ENCODE measurements at regions not wholly inside any gene's neighbourhood (a gene's known extent, or its start where the extent isn't known, plus 50 kb on each side); places are given as distances from the start of the nearest gene placed in this dataset.

DNA sequence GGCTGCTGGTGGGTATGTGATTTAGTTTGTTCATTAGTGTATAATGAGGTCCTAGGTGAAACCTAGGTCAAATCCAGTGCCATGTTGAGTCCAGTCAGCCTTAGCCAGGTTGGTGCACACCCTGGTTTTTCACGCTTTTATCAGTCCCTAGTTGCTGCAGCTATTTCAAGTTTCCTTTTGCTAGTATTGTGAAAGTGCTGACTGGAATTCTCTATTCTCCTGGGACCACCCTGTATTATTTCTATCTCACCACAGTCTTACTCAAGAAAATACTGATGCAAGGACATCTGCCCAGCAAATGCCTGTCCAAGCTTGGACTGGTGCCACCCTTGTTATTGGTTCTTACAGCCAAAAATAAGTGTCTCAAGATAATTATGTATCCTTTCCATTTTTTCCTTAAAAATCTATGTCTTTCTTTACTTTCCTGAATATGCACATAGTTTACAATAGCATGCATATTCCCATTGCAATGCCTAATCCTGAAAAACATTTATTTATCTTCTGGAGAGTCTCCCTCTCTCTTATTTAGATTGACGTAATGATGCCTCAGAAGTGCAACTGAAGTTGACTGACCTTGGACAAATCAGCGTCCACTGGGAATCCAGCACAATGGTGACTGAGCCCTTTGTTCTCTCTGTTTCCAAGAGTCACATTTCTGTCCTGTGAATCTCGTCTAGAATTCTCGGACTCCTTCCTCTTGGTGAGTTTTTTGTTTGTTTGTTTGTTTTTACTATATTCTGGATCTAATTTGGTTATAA lies 1075.0 kb downstream of the CDH9 start:
- no peaks in the 10 kb centered on the region for H3K36me3 ChIP-seq (replicated peaks; ENCODE audit: control insufficient read depth, insufficient read depth, low read length)
- H3K4me3 ChIP-seq (ENCODE audit: insufficient read depth, low read depth, low read length), result no peak overlapping the region
- DNase-seq, result no peak

DNA sequence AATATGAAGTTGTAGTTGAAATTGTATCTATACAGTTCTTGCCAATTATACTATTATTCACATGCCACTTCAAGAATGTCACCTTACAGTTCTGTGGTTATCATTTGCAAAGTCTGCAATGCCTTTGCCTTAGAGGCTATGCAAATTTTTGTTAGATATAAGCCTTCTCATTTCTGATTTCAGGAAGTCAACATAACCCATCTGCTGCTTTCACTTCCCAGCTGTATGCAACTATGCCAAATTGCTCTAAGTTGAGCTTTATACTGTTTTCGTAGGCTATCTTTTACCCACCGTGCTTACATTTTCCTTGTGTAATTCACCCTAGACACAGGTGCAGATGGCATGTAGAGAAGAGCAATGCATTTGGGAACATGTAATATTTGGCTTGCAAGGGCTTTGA lies 1083.0 kb downstream of the CDH9 start:
- Histone ChIP-seq H3K4me3 (ENCODE audit: insufficient read depth, low read depth, low read length) (no peak overlapping the region), H3K36me3 (replicated peaks; ENCODE audit: control insufficient read depth, insufficient read depth, low read length) (no peaks in the 10 kb centered on the region), H3K27me3 (ENCODE audit: control insufficient read depth, insufficient read depth, low read length) (no peaks in the 10 kb centered on the region)
- no peak for DNase-seq

More for the DNA sequence above, 1075.0 kb downstream of the CDH9 start:
- H3K27me3 ChIP-seq (ENCODE audit: control insufficient read depth, insufficient read depth, low read length), result no peaks in the 10 kb centered on the region

DNA sequence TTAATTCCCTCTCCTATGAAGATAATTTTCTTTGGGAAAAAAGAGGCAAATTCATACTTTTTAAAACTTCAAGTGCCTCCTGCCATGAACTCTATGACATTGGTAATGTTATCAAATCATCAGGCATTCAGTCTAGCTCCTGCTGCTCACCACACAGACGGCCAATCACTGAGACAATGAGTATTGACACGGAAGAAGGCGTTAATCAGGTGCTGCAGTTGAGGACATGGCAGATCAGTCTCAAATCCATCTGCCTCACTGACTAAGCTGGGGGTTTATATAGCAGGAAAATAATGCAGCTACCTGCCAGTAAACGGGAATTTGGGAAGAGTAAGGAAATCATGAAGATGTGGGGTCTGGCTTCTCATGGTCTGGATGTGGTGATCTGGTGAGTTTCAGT lies 1087.7 kb downstream of the CDH9 start:
- H3K36me3 ChIP-seq (replicated peaks; ENCODE audit: control insufficient read depth, insufficient read depth, low read length), result no peaks in the 10 kb centered on the region

DNA sequence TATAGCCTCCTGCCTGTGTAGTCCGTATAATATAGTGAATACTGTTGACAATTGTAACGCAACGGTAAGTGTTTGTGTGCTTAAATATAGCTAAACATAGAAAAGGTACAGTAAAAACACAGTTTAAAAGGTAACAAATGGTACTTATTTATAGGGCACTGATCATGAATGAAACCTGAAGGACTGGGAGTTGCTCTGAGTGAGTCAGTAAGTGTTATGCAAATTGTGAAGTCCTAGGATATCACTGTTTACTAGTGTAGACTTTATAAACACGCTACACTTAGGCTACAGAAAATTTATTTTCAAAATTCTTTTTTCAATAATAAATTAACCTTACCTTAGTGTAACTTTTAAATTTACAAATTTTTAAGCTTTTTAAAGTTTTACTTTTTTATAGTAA lies 1090.1 kb downstream of the CDH9 start:
- H3K4me3 ChIP-seq (ENCODE audit: insufficient read depth, low read depth, low read length), result no peak overlapping the region
- no peaks in the 10 kb centered on the region for H3K36me3 ChIP-seq (replicated peaks; ENCODE audit: control insufficient read depth, insufficient read depth, low read length)
- no peak for DNase-seq
- H3K27me3 ChIP-seq (ENCODE audit: control insufficient read depth, insufficient read depth, low read length), result no peaks in the 10 kb centered on the region

More for the DNA sequence above, 1087.7 kb downstream of the CDH9 start:
- Histone ChIP-seq H3K4me3 (ENCODE audit: insufficient read depth, low read depth, low read length) (no peak overlapping the region), H3K27me3 (ENCODE audit: control insufficient read depth, insufficient read depth, low read length) (no peaks in the 10 kb centered on the region)
- DNase-seq, result no peak

DNA sequence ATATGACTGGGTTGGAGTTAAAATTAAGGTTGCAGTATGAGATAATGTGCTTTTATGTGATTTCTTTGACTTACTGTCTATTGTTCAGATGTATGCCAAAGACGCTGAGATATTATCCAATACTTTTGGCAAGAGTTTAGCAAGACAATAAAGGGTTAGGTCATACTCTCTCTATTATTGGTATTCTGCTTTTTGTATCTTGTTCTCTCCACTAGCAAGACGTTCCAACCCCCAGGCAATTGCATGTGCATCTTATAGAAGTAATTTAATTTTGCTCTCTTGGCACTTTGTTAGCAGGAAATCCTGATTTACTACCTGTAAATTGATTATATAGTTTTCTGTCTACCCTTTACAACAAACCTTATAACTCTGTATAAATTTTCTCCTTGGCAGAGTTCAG lies 1093.6 kb downstream of the CDH9 start:
- H3K27me3 ChIP-seq (ENCODE audit: control insufficient read depth, insufficient read depth, low read length), result no peaks in the 10 kb centered on the region
- DNase-seq, result no peak
- no peak overlapping the region for H3K4me3 ChIP-seq (ENCODE audit: insufficient read depth, low read depth, low read length)
- H3K36me3 ChIP-seq (replicated peaks; ENCODE audit: control insufficient read depth, insufficient read depth, low read length), result no peaks in the 10 kb centered on the region

DNA sequence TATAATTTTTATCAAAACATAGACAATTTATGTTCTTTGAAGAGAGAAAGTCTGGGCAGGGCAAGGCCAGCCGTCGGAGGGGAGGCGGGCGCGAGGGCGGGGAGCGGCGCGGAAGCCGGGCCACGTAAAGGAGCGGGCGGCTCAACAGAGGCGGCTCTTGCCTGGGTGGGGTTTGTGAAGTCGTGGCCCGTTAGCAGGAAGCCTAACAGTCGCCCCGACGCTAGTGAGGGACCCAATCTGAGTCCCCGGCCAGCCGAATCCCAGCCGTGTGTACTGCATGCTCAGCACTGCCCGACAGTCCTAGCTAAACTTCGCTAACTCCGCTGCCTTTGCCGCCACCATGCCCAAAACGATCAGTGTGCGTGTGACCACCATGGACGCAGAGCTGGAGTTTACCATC lies 1129.2 kb downstream of the CDH9 start:
- Histone ChIP-seq H3K4me3 (ENCODE audit: insufficient read depth, low read depth, low read length) (no peak overlapping the region), H3K36me3 (replicated peaks; ENCODE audit: control insufficient read depth, insufficient read depth, low read length) (no peaks in the 10 kb centered on the region), H3K27me3 (ENCODE audit: control insufficient read depth, insufficient read depth, low read length) (no peaks in the 10 kb centered on the region)
- DNase-seq, result no peak

DNA sequence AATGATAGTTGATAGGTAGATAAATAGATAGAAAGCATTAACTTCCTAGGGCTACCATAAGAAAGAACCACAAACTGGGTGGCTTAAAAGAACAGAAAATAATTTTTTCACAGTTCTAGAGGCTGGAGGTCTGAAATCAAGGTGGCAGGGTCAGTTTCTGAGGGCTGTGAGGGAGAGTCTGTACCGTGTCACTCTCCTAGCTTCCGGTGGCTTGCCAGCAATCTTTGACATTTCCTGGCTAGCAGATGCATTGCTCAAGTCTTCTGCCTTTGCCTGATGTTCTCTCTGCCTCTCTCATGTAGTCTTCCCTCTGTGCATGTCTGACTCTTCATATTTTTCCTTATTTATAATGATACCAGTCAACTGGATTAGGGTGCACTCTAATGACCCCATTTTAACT lies 1132.7 kb downstream of the CDH9 start:
- Histone ChIP-seq H3K4me3 (ENCODE audit: insufficient read depth, low read depth, low read length) (no peak overlapping the region), H3K27me3 (ENCODE audit: control insufficient read depth, insufficient read depth, low read length) (no peaks in the 10 kb centered on the region), H3K36me3 (replicated peaks; ENCODE audit: control insufficient read depth, insufficient read depth, low read length) (no peaks in the 10 kb centered on the region)
- DNase-seq, result no peak

DNA sequence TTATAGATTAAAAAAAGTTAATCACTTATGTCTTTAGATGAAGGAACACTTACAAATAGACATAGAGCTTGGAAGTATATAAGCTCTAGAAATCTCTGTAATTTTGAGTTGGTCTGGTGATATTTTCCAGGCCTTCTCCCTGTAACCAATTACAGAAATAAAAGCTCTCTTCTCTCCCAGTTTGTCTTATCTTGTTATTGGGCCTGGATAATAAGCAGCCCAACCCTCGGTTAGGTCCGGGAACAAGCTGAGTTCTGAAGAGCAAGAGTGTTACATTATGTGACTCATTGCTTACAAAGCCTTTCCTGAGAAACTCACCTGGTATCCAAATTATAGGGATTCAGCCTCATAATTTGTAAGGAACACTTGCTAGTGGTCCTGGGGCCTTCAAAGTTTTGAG lies 1146.2 kb downstream of the CDH9 start:
- no peak for DNase-seq
- Histone ChIP-seq H3K36me3 (replicated peaks; ENCODE audit: control insufficient read depth, insufficient read depth, low read length) (no peaks in the 10 kb centered on the region), H3K27me3 (ENCODE audit: control insufficient read depth, insufficient read depth, low read length) (no peaks in the 10 kb centered on the region), H3K4me3 (ENCODE audit: insufficient read depth, low read depth, low read length) (no peak overlapping the region)

DNA sequence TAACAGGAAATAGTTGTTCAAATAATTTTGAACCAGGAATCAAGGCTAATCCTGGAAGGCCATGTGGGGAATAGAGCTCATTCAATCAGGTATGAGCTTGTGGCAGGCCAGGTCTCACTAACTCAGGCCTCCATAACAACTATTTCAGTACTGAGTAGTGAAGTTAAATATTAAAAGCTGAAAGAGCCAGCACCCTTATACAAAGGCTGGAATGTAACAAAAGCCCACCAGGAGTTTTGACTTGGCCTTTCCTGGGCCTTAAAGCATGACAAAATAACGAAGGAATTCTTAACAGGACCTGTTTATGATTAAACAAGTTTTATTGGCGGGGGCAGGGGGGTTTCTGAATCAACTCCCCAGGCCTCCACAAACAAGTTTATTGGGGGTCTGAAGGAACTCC lies 1146.7 kb downstream of the CDH9 start:
- no peaks in the 10 kb centered on the region for H3K27me3 ChIP-seq (ENCODE audit: control insufficient read depth, insufficient read depth, low read length)

DNA sequence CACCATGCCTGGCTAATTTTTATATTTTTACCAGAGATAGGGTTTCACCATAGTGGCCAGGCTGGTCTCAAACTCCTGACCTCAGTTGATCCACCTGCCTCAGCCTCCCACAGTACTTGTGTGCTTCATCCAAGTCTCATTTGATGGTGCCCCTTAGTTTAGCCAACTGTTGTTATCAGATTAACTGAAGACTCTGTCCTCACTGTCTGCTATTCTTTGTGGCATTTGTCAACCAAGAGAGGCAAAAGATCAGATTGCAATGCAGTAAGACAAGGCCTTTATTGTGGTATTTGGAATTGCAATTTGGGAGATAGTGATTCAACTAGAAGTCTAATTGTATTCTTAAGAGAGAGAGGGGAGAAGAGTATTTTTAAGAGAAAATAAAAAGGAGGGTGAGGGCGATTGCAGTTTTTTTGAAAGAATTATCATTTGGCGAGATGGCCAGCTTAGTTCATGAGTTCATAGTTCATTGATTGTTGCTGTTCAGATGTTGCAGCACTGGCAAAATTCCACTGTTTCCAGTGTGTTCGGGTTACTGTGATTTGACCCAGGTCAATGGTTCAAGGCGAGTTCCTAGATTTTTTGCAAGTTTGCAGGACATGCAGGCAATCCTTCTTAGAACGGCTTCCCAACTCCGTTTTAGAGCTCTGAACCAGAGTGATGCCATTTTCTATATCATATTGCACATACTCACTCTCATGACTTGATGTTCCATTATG lies 1156.9 kb downstream of the CDH9 start:
- Histone ChIP-seq H3K36me3 (replicated peaks; ENCODE audit: control insufficient read depth, insufficient read depth, low read length) (no peaks in the 10 kb centered on the region), H3K27me3 (ENCODE audit: control insufficient read depth, insufficient read depth, low read length) (no peaks in the 10 kb centered on the region), H3K4me3 (ENCODE audit: insufficient read depth, low read depth, low read length) (no peak overlapping the region)
- DNase-seq, result no peak

More for the DNA sequence above, 1146.7 kb downstream of the CDH9 start:
- no peak for DNase-seq
- Histone ChIP-seq H3K36me3 (replicated peaks; ENCODE audit: control insufficient read depth, insufficient read depth, low read length) (no peaks in the 10 kb centered on the region), H3K4me3 (ENCODE audit: insufficient read depth, low read depth, low read length) (no peak overlapping the region)

DNA sequence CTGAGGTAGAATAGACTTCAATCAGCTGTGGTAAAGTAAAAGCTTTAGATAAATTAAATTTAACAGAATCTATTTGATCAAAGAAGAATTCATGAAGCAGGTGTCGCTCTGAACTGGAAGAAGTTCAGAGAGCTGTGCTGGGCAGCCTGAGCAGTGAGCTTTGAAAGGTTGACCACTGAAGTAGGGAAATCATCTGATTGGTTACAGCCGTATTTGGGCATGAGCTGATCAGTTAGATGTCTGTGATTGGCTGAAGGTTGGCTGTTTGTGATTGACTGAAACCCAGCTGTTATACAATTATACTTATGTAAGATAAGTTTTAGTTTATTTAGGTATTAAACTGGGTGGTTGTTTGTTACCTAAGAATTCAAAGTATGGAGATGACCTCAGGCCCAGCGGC lies 1174.6 kb downstream of the CDH9 start:
- no peak overlapping the region for H3K4me3 ChIP-seq (ENCODE audit: insufficient read depth, low read depth, low read length)
- H3K27me3 ChIP-seq (ENCODE audit: control insufficient read depth, insufficient read depth, low read length), result no peaks in the 10 kb centered on the region
- H3K36me3 ChIP-seq (replicated peaks; ENCODE audit: control insufficient read depth, insufficient read depth, low read length), result no peaks in the 10 kb centered on the region
- no peak for DNase-seq

DNA sequence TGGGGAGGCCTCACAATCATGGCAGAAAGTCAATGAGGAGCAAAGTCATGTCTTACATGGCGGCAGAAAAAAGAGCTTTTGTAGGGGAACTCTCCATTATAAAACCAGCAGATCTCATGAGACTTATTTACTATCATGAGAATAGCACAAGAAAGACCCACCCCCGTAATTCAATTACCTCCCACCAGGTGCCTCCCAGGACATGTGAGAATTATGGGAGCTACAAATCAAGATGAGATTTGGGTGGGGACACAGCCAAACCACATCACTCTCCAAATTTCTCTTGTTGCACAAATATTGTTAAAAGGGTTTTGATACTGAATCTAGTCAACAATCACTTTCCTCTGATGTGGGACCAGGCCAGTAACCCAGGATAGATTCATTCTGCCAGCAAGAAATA lies 1176.1 kb downstream of the CDH9 start:
- H3K4me3 ChIP-seq (ENCODE audit: insufficient read depth, low read depth, low read length), result no peak overlapping the region
- no peak for DNase-seq
- no peaks in the 10 kb centered on the region for H3K36me3 ChIP-seq (replicated peaks; ENCODE audit: control insufficient read depth, insufficient read depth, low read length)
- no peaks in the 10 kb centered on the region for H3K27me3 ChIP-seq (ENCODE audit: control insufficient read depth, insufficient read depth, low read length)

DNA sequence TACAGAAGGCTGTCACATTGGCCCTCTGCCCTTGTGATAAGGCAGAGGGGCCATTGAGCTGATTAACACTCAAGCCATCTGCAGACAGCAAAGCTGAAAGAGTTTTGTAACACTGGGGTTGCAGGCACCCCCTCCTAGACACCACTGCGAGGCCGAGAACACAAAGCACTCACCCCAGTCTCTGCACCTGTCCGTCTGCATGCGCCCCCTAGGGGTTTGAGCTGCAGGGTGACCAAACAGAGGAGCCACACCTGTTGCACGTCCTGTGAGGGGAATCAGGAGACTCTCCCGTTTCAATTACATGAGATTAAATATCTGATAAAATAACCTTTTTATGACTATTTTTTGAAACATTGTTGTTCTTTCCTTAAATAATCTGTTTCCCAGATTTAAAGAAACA lies 1180.4 kb downstream of the CDH9 start:
- Histone ChIP-seq H3K36me3 (replicated peaks; ENCODE audit: control insufficient read depth, insufficient read depth, low read length) (no peaks in the 10 kb centered on the region), H3K27me3 (ENCODE audit: control insufficient read depth, insufficient read depth, low read length) (no peaks in the 10 kb centered on the region), H3K4me3 (ENCODE audit: insufficient read depth, low read depth, low read length) (no peak overlapping the region)
- DNase-seq, result peak; percentile 37

DNA sequence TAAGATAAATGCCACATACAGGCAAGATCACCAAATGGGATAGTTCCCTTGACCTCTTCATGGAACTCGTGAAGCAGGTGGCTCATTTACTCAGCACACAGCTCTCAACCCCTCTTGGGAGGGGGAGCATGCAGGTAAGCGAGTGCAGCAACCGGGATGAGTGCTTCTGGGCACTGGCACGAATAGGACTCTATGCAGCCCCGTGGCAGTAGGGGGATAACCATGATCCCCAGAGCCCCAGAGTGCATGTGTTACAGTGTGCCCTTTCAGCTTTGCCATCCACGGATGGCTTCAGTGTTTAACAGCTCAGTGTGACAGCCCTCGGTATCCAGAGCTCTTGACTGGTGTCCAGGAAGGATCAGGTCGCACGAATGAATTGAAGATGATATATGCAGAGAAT lies 1187.1 kb downstream of the CDH9 start:
- Histone ChIP-seq H3K36me3 (replicated peaks; ENCODE audit: control insufficient read depth, insufficient read depth, low read length) (no peaks in the 10 kb centered on the region), H3K27me3 (ENCODE audit: control insufficient read depth, insufficient read depth, low read length) (no peaks in the 10 kb centered on the region), H3K4me3 (ENCODE audit: insufficient read depth, low read depth, low read length) (no peak overlapping the region)
- no peak for DNase-seq

DNA sequence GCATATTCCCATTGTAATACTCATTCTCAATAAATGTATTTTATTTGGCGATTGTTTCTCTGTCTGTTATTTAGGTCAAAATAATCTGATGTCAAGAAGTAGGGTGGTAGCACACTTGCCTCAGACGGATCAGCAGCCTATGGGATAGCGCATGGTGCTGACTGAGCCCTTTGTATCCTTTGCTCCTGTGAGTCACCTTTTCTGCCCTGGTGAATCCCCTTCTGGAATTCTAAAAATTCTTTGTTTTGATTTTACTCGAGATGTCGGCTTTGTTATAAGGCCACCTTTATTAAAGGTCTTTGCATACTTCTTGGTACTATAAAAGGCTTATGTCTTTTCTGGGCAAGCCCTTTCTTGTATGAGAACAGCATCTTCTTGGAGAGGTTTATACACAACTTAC lies 1187.8 kb downstream of the CDH9 start:
- DNase-seq, result peak; percentile 2
- H3K27me3 ChIP-seq (ENCODE audit: control insufficient read depth, insufficient read depth, low read length), result no peaks in the 10 kb centered on the region
- H3K36me3 ChIP-seq (replicated peaks; ENCODE audit: control insufficient read depth, insufficient read depth, low read length), result no peaks in the 10 kb centered on the region
- no peak overlapping the region for H3K4me3 ChIP-seq (ENCODE audit: insufficient read depth, low read depth, low read length)

Measured in H7 (cell line).